ENCODE measurements at regions not wholly inside any gene's neighbourhood (a gene's known extent, or its start where the extent isn't known, plus 50 kb on each side); places are given as distances from the start of the nearest gene placed in this dataset.

GRCh38 chr18:7466190-7466589 is 100.9 kb upstream of the PTPRM start:
- TF ChIP-seq CTCF (IDR thresholded peaks at IDR 0.05; ENCODE audit: low read depth, low read length, poor library complexity, severe bottlenecking), result no peak
- TF ChIP-seq EZH2phosphoT487 (IDR thresholded peaks at IDR 0.05; ENCODE audit: borderline replicate concordance, low read length), result no peak
